GM12872 (cell line): ENCODE measurements at regions not wholly inside any gene's neighbourhood (a gene's known extent, or its start where the extent isn't known, plus 50 kb on each side); places are given as distances from the start of the nearest gene placed in this dataset.

Source experiments
- TF ChIP-seq, protein P1 (sequence below): IDR thresholded peaks from 3 replicates; pipeline ENCODE4 v1.5.1; 2011; ENCODE audit warnings: low read depth, mild to moderate bottlenecking, low read length, moderate library complexity; ENCODE audit not compliant: insufficient read depth

DNA sequence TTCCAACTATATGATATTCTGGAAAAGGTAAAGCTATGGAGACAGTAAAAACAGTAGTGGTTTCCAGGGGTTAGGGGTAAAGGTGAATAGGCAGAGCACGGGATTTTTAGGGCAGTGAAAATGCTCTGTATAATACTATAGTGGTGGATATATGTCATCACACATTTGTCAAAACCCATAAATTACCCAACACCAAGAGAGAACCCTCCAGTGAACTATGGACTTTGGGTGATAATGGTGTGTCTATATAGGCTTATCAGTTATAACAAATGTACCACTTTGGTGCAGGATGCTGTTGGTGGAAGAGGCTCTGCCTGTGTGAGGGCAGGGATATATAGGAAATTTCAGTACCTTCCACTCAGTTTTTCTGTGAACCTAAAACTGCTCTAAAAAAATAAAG is 149.9 kb downstream of the GPX5 start:
- TF ChIP-seq, protein P1, sequence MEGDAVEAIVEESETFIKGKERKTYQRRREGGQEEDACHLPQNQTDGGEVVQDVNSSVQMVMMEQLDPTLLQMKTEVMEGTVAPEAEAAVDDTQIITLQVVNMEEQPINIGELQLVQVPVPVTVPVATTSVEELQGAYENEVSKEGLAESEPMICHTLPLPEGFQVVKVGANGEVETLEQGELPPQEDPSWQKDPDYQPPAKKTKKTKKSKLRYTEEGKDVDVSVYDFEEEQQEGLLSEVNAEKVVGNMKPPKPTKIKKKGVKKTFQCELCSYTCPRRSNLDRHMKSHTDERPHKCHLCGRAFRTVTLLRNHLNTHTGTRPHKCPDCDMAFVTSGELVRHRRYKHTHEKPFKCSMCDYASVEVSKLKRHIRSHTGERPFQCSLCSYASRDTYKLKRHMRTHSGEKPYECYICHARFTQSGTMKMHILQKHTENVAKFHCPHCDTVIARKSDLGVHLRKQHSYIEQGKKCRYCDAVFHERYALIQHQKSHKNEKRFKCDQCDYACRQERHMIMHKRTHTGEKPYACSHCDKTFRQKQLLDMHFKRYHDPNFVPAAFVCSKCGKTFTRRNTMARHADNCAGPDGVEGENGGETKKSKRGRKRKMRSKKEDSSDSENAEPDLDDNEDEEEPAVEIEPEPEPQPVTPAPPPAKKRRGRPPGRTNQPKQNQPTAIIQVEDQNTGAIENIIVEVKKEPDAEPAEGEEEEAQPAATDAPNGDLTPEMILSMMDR, result no peak

DNA sequence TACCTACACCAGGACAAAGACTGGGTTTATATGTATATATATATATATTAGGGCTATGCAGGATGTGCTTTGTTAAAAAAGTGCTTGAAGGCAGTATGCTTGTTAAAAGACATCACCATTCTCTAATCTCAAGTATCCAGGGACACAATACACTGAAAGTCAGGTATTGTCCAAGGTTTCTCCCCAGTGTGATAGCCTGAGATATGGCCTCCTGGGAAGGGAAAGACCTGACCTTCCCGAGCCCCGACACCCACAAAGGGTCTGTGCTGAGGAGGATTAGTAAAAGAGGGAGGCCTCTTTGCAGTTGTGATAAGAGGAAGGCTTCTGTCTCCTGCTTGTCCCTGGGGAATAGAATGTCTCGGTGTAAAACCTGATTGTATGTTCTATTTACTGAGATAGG is 156.9 kb downstream of the GPX5 start:
- TF ChIP-seq, protein P1, result no peak

DNA sequence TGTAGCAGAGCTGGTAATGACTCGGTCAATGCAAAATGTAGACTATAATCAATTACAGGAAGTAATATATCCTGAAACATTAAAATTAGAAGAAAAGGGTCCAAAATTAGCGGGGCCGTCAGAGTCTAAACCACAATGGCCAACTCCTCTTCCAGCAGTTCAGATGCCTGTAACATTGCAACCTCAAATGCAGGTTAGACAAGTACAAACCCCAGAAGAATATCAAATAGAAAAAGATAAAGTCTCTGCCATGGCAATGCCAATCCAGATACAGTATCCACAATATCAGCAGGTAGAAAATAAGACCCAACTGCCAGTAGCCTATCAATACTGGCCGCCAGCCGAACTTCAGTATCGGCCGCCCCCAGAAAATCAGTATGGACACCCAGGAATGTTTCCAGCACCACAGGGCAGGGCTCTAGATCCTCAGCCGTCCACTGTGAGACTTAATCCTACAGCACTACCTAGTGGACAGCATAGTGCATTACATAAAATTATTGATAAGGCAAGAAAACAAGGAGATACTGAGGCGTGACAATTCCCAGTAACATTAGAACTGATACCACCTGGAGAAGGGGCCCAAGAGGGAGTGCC is 158.4 kb downstream of the GPX5 start:
- TF ChIP-seq, protein P1, result peak; percentile 58; the same call in 2 of the 3 replicates

GRCh38 chr6:28686446-28687027 is 160.9 kb downstream of the GPX5 start:
- TF ChIP-seq, protein P1, result peak; percentile 65

GRCh38 chr6:28693033-28693750 is 167.5 kb downstream of the GPX5 start:
- TF ChIP-seq, protein P1, result no peak

DNA sequence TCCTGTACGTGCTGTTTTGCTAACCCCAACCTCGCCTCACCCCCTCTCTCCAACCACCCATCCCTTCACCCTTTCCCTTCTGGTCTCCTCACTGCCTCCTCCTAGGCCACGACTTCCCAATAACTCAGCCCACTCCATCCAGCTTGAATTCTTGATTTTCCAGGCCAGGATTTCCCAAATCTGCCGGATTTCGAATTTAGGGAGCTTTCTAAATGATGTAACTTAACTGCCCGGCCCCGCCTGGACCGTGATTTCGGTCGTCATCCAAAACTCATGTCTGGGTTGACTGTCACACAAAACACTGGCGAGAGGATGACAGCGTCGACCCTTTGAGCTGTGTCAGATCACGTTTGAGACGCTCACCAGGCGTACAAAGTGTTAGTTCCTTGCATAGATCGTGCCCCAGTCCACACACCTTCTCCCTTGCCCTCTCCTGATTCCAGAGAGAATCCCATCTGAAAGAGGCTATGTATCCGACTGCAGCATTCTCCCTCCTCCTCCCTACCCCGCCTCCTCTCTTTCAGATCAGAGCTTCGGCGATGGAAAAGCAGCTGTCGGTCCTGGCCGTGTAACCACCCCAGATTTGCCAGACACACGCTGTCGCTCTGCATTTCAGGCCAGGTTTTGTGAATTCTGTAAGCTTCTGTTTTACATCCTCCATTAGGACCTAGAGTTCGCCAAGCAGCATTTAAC is 168.2 kb downstream of the GPX5 start:
- TF ChIP-seq, protein P1, result no peak

DNA sequence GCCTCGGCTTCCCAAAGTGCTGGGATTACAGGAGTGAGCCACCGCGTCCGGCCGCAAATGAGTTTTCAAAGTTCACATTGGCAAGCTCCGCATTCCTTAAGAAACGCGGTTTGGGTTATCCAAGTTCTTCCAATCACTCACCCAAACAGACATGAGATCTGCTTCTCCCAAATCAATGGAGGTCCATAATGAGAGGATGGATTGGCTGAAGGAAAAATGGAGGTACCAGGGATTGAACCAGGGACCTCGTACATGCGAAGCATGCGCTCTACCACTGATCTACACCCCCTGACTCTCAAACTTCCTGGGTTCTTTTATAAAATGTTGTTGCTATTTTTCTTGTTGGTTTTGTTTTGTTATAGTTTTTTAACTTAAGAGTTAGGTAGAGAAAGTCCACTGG is 170.0 kb downstream of the GPX5 start:
- TF ChIP-seq, protein P1, result no peak
